GM12891 (cell line): ENCODE measurements at regions not wholly inside any gene's neighbourhood (a gene's known extent, or its start where the extent isn't known, plus 50 kb on each side); places are given as distances from the start of the nearest gene placed in this dataset.
"Not testable (repeated sequence)": the region's sequence is repeated elsewhere in the genome, so short reads cannot be mapped to it uniquely, and the experiment has no call there.

Experiments used
- DNase-seq: peaks from one replicate; pipeline ENCODE4 v3.0.0; 2011; ENCODE audit warnings: low spot score; ENCODE audit not compliant: insufficient read length
- FAIRE-seq: peaks from 2 replicates; lab custom pipeline; 2011; peaks lifted over from hg19 to GRCh38; lab: Jason Lieb, UNC
- PAX5 ChIP-seq: IDR thresholded peaks from 2 replicates; pipeline ENCODE4 v1.6.1; 2011; ENCODE audit warnings: low read length, moderate library complexity, mild to moderate bottlenecking; ENCODE audit not compliant: insufficient read depth, severe bottlenecking
- POLR2A ChIP-seq: IDR thresholded peaks from 2 replicates; pipeline ENCODE4 v1.6.1; 2011; ENCODE audit warnings: low read depth, low read length, control low read depth
- POLR2AphosphoS5 ChIP-seq: IDR thresholded peaks from 2 replicates; pipeline ENCODE4 v1.6.1; 2011; ENCODE audit warnings: low read depth, low read length, control low read depth
- POU2F2 ChIP-seq: IDR thresholded peaks from 2 replicates; pipeline ENCODE4 v1.6.1; 2011; ENCODE audit warnings: low read depth, mild to moderate bottlenecking, control low read depth, low read length, moderate library complexity
- SPI1 ChIP-seq: IDR thresholded peaks from 2 replicates; pipeline ENCODE4 v1.6.1; 2011; ENCODE audit warnings: low read depth, low read length, control low read depth
- TAF1 ChIP-seq: IDR thresholded peaks from 2 replicates; pipeline ENCODE4 v1.6.1; 2011; ENCODE audit warnings: low read depth, low read length, control low read depth

DNA sequence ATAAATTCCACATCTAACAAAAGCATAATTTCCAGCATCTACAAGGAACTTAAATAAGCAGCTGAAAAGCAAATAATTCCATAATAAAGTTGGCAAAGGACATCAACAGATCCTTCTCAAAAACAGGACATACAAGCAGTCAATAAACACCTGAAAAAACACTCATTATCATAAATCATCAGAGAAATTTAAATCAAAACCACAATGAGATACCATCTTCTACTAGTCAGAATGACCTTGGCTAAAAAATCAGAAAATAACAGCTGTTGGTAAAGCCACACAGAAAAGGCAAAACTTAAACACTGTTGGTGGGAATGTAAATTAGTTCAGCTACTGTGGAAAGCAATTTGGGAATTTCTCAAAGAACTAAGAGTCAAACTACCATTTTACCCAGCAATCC lies 1371.1 kb upstream of the ACO1 start:
- TF ChIP-seq SPI1 (no peak), POLR2A (no peak), POLR2AphosphoS5 (no peak), POU2F2 (no peak), TAF1 (no peak), PAX5 (no peak)
- FAIRE-seq (no peak), DNase-seq (no peak)

DNA sequence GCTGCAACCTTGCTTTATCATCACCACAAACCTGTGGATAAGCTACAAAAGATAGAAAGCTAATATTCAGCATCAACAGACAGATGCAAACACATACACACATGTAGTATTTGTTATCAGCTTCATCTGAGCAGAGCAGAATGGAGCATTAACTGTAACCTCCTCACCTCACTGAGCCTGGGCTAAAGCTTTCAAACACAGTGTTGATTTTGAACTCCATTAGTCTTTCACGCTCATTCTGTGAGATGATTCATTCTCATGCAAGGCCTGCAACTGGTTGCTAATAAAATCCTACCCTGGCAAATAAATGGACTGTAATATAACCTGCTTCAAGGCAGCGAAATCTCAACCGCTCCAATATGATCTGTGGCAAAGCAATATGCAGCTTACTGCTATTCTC lies 1360.6 kb upstream of the ACO1 start:
- no peak for FAIRE-seq
- TF ChIP-seq TAF1, result no peak
- no peak for TF ChIP-seq SPI1
- no peak for TF ChIP-seq POU2F2
- TF ChIP-seq POLR2AphosphoS5, result no peak
- no peak for TF ChIP-seq PAX5
- no peak for TF ChIP-seq POLR2A
- no peak for DNase-seq

DNA sequence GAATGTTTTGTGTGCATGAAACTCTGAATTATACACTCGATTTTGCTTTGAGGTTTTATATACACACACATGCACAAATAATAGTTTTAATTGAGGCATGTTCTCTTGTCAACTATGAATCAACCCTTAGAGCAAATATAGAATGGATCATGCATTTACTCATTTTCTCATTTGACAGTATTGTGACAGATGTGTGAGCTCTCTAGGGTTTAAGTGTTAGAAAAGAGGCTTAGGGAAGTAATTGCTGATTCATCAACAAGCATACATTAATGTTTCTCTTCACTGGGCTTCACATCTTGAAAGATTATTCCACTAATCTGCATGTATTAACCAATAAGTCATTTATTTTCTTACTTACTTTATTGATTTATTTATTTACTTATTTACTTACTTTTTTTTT lies 1356.8 kb upstream of the ACO1 start:
- FAIRE-seq, result no peak
- DNase-seq, result no peak

DNA sequence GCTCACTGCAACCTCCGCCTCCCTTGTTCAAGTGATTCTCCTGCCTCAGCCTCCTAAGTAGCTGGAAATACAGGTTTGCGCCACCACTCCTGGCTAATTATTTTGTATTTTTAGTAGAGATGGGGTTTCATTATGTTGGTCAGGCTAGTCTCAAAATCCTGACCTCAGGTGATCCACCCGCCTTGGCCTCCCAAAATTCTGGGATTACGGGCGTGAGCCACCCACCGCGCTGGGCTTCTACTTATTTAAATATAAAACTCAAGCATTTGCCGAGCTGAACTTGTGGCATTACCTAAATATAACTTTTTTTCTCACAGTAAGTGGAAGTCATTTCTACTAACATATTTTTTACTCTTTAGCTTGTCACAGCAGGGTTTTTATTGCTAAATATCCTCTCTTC lies 1356.3 kb upstream of the ACO1 start:
- DNase-seq (no peak), FAIRE-seq (no peak)

More for the DNA sequence above, 1356.8 kb upstream of the ACO1 start:
- TF ChIP-seq PAX5 (no peak), POLR2A (no peak), POU2F2 (no peak), POLR2AphosphoS5 (no peak), SPI1 (no peak), TAF1 (no peak)

DNA sequence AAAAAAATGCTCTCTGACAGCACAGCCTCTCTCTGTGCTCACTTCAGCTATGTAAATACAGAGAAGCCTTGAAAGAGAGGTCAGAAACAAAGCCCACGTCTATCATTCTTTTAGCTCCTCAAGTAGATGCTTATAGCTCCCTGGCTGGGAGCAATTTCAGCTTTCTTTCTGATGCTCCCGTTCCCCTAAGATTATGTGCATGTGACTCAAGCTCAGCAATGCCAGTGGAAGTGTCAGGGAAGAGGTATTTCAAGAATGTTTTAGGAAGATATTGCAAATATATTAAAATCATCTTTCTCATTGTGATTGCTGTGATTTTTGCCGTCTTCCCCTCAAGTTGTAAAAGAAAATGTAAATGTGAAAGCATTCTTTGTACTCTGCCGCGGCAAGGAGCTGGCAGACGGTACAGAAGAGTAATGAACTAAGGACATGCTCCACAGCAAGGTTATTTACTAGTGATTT lies 1353.7 kb upstream of the ACO1 start:
- DNase-seq (no peak), FAIRE-seq (no peak)

More for the DNA sequence above, 1356.3 kb upstream of the ACO1 start:
- TF ChIP-seq POLR2A, result no peak
- TF ChIP-seq TAF1, result no peak
- no peak for TF ChIP-seq POU2F2
- TF ChIP-seq POLR2AphosphoS5, result no peak
- no peak for TF ChIP-seq PAX5
- TF ChIP-seq SPI1, result no peak

DNA sequence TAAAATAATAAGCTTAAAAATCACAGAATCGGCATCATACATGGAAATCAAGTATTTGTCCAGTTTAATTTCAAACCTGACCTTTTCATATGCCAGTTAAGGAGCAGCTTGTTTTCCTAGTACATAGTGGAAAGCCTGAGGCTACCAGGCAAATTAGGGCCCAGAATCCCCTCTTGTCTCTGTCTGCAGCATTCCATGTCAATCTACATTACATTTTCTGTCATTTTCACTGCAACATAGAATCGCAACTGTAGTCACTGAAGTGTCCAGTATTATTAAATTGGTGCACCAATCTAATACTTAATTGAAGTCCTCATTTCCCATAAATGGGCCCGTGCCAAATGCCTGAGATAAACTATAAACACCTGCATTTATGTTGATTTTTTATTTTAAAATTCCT lies 1352.2 kb upstream of the ACO1 start:
- no peak for FAIRE-seq
- TF ChIP-seq PAX5, result no peak
- no peak for TF ChIP-seq POU2F2
- TF ChIP-seq TAF1, result no peak
- no peak for TF ChIP-seq POLR2A
- no peak for TF ChIP-seq SPI1
- no peak for TF ChIP-seq POLR2AphosphoS5
- DNase-seq, result no peak

More for the DNA sequence above, 1353.7 kb upstream of the ACO1 start:
- TF ChIP-seq POLR2AphosphoS5, result no peak
- TF ChIP-seq SPI1, result no peak
- TF ChIP-seq PAX5, result no peak
- TF ChIP-seq TAF1, result no peak
- no peak for TF ChIP-seq POU2F2
- no peak for TF ChIP-seq POLR2A

DNA sequence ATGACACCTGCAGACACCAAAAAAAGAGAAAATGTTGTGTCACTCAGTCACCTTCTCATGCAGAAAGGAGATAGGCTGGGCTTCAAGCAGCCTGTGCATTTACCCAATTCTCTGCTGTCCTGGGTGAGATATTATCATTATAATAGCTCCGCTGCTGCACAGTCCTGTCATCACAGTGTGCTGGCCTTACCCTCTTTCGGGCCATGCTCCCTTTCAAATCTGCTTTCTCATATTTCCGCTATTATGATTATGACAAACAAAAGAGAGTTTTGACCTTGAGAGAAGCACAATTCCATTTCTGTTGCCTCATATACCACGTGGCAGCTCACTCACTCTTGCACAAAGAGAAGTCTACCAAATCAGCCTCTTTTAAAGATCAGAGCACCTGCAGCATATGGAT lies 1350.1 kb upstream of the ACO1 start:
- DNase-seq (no peak), FAIRE-seq (no peak)

DNA sequence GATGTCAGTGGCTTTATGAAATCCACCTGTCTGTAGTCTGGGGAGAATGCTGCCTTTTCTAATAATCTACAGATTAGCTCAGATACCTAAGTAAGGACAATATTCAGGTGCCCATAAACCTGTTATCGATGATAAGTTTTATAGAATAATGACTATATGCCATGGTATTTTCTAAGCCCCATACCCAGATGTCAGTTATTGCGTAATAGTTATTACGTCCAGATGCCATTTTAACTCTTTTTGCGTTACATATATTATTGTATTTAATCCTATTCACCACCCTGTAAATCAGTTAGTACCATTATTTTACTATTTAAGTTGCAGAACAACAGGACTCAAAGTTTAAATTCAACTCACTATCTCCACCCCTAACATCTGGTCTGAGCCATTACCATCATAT lies 1343.9 kb upstream of the ACO1 start:
- no peak for TF ChIP-seq PAX5
- no peak for TF ChIP-seq TAF1
- no peak for TF ChIP-seq POLR2A
- no peak for TF ChIP-seq POU2F2
- no peak for TF ChIP-seq SPI1
- no peak for TF ChIP-seq POLR2AphosphoS5
- FAIRE-seq, result no peak
- DNase-seq, result no peak

More for the DNA sequence above, 1350.1 kb upstream of the ACO1 start:
- no peak for TF ChIP-seq PAX5
- no peak for TF ChIP-seq TAF1
- TF ChIP-seq SPI1, result no peak
- TF ChIP-seq POU2F2, result no peak
- TF ChIP-seq POLR2A, result no peak

DNA sequence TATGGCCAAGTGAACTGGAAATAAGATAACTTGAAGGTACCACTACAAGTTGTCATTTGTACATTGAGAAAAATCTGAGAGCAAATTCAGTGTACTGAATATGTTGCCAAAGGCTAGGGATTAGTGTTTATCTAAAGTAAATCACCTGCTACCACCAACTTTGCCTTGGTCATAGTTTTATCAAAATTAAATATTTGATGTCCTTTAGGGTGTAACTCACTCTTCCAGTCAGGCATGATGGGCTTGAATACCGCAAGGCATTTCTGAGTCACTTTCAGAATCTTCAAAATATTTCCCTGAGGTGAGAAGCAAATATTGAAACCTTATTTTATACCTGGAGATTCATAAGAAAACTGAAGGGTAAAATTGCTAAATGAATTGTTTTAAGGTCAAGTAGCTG lies 1338.6 kb upstream of the ACO1 start:
- no peak for FAIRE-seq
- no peak for TF ChIP-seq POU2F2
- TF ChIP-seq PAX5, result no peak
- no peak for TF ChIP-seq TAF1
- TF ChIP-seq SPI1, result no peak
- no peak for TF ChIP-seq POLR2AphosphoS5
- no peak for TF ChIP-seq POLR2A
- no peak for DNase-seq

DNA sequence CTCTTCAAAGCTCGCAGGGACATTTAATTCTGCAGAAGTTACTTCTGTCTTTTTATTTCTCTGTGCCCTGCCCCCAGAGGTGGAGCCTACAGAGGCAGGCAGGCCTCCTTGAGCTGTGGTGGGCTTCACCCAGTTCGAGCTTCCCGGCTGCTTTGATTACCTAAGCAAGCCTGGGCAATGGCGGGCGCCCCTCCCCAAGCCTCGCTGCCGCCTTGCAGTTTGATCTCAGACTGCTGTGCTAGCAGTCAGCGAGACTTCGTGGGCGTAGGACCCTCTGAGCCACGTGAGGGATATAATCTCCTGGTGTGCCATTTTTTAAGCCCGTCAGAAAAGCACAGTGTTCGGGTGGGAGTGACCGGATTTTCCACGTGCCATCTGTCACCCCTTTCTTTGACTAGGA lies 1322.9 kb upstream of the ACO1 start:
- not testable (repeated sequence) for FAIRE-seq, DNase-seq

DNA sequence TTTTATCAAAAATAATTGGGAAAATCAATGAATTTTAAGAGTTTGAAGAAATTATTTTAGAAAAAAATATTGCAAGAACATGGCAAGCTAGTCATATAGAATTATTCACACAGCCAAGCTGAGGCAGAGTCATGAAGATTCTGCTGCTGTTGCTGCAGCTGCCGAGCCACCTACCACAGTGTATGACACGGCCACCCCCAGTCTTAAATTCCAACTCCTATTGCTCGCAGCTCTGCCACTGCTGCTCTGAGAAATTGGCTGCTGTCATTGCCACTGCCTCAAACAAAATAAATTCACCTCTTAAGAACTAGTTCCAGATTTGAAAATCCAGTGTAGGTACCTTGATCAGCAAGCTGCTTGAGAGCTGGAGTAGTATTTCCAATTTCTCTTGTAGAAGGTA lies 1318.8 kb upstream of the ACO1 start:
- TF ChIP-seq POLR2AphosphoS5 (no peak), PAX5 (no peak), POU2F2 (no peak), POLR2A (no peak), TAF1 (no peak), SPI1 (no peak)
- DNase-seq, result no peak
- FAIRE-seq, result no peak

DNA sequence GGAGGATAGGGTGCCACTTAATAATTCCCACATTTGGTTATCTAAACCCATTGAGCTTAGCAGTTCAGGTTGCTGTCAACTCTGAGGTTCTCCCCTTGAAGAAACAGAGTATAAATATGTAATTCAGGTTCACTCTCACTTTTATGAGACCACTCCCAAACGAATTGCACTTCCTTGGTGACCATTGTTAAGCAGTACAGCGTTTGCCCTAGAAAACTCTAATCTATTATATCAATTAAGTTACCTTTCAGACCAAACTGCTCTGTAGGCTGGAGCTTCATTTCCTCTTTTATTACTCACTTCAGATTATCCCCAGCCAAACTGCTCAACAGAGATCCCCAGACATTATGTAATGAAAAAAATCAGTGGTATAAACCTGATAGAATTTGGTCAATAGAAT lies 1317.0 kb upstream of the ACO1 start:
- FAIRE-seq, result no peak
- DNase-seq, result no peak
- TF ChIP-seq POLR2A, result no peak
- TF ChIP-seq POU2F2, result no peak
- TF ChIP-seq TAF1, result no peak
- no peak for TF ChIP-seq PAX5
- TF ChIP-seq POLR2AphosphoS5, result no peak
- TF ChIP-seq SPI1, result no peak
